WTC11 (cell line): ENCODE measurements at regions not wholly inside any gene's neighbourhood (a gene's known extent, or its start where the extent isn't known, plus 50 kb on each side); places are given as distances from the start of the nearest gene placed in this dataset.

Experiments used
- ATAC-seq: fragments of 200-7000 bp; cut with Tn5 transposase; 2 replicates; pipeline ENCODE4 v1.10.0; 2021; ENCODE audit warnings: mild to moderate bottlenecking, moderate library complexity
- CTCF ChIA-PET: fragments of 300-600 bp; sonication (Branson Sonifier 250); formaldehyde crosslinking; loops from one replicate; lab custom pipeline; 2021; ENCODE audit warnings: antibody characterized with exemption; lab: Charles Lee
- POLR2A ChIA-PET: fragments of 350-600 bp; sonication (Branson Sonifier 250); formaldehyde crosslinking; loops from one replicate; lab custom pipeline; 2021; ENCODE audit warnings: antibody characterized with exemption; lab: Charles Lee
- DNase-seq: peaks from one replicate; pipeline ENCODE4 v3.0.0; 2021; ENCODE audit warnings: low spot score
- H3K27ac Mint-ChIP-seq: 2 replicates; pipeline ENCODE4 v1.8.0; 2021; ENCODE audit warnings: mixed read lengths
- H3K27me3 Mint-ChIP-seq: 2 replicates; pipeline ENCODE4 v1.8.0; 2021; ENCODE audit warnings: low read depth, mild to moderate bottlenecking, moderate library complexity, mixed read lengths
- H3K36me3 Mint-ChIP-seq: 2 replicates; pipeline ENCODE4 v1.8.0; 2021; ENCODE audit warnings: mixed read lengths
- H3K4me1 Mint-ChIP-seq: 2 replicates; pipeline ENCODE4 v1.8.0; 2022; ENCODE audit warnings: mixed read lengths
- H3K4me3 Mint-ChIP-seq: 2 replicates; pipeline ENCODE4 v1.8.0; 2021; ENCODE audit warnings: mild to moderate bottlenecking, moderate library complexity, mixed read lengths
- H3K9me3 Mint-ChIP-seq: 2 replicates; pipeline ENCODE4 v1.8.0; 2021; ENCODE audit warnings: mixed read lengths
- AFF4 ChIP-seq: sonication (generic); formaldehyde crosslinking; IDR thresholded peaks from 2 replicates; pipeline ENCODE4 v1.8.1; 2023; ENCODE audit warnings: mild to moderate bottlenecking, missing genetic modification reagents, borderline replicate concordance
- AR ChIP-seq: fragments of 250-450 bp; sonication (Bioruptor Pico); IDR thresholded peaks from 2 replicates; pipeline ENCODE4 v1.9.0; 2021; ENCODE audit warnings: mild to moderate bottlenecking
- ATF1 ChIP-seq: sonication (generic); formaldehyde crosslinking; IDR thresholded peaks from 2 replicates; pipeline ENCODE4 v1.8.1; 2023; ENCODE audit warnings: mild to moderate bottlenecking, moderate library complexity, missing genetic modification reagents
- CBFB ChIP-seq: sonication (generic); formaldehyde crosslinking; IDR thresholded peaks from 2 replicates; pipeline ENCODE4 v1.8.1; 2022; ENCODE audit warnings: mild to moderate bottlenecking, low read depth, missing genetic modification reagents
- CREB1 ChIP-seq: sonication (generic); formaldehyde crosslinking; IDR thresholded peaks from 2 replicates; pipeline ENCODE4 v1.8.0; 2023; ENCODE audit warnings: mild to moderate bottlenecking, missing genetic modification reagents
- KAT7 ChIP-seq: sonication (generic); formaldehyde crosslinking; IDR thresholded peaks from 2 replicates; pipeline ENCODE4 v1.8.1; 2023; ENCODE audit warnings: missing genetic modification reagents, mild to moderate bottlenecking, borderline replicate concordance
- MLX ChIP-seq: sonication (generic); formaldehyde crosslinking; IDR thresholded peaks from 2 replicates; pipeline ENCODE4 v1.8.1; 2023; ENCODE audit warnings: mild to moderate bottlenecking, missing genetic modification reagents, moderate library complexity
- NR1H2 ChIP-seq: sonication (generic); formaldehyde crosslinking; IDR thresholded peaks from 2 replicates; pipeline ENCODE4 v1.9.0; 2021; ENCODE audit warnings: mild to moderate bottlenecking, moderate library complexity, missing genetic modification reagents
- OVOL2 ChIP-seq: fragments of 250-450 bp; sonication (Bioruptor Pico); IDR thresholded peaks from 2 replicates; pipeline ENCODE4 v1.9.0; 2021; ENCODE audit warnings: mild to moderate bottlenecking, borderline replicate concordance
- SMAD4 ChIP-seq: sonication (generic); formaldehyde crosslinking; IDR thresholded peaks from 2 replicates; pipeline ENCODE4 v1.8.0; 2022; ENCODE audit warnings: mild to moderate bottlenecking, missing genetic modification reagents
- SP1 ChIP-seq: sonication (generic); formaldehyde crosslinking; conservative IDR thresholded peaks from 2 replicates; pipeline ENCODE4 v1.8.1; 2022; ENCODE audit warnings: missing genetic modification reagents
- TCF7 ChIP-seq: sonication (generic); formaldehyde crosslinking; IDR thresholded peaks from 2 replicates; pipeline ENCODE4 v1.8.0; 2022; ENCODE audit warnings: mild to moderate bottlenecking, low read depth, missing genetic modification reagents, moderate library complexity
- ZNF121 ChIP-seq: sonication (generic); formaldehyde crosslinking; IDR thresholded peaks from 2 replicates; pipeline ENCODE4 v1.8.0; 2023; ENCODE audit warnings: missing genetic modification reagents
- ZNF219 ChIP-seq: sonication (generic); formaldehyde crosslinking; IDR thresholded peaks from 2 replicates; pipeline ENCODE4 v1.8.0; 2023; ENCODE audit warnings: missing genetic modification reagents, mild to moderate bottlenecking, borderline replicate concordance
- ZNF263 ChIP-seq: sonication (generic); formaldehyde crosslinking; IDR thresholded peaks from 2 replicates; pipeline ENCODE4 v1.8.1; 2022; ENCODE audit warnings: low read depth, mild to moderate bottlenecking, moderate library complexity, missing genetic modification reagents
- ZNF396 ChIP-seq: fragments of 250-450 bp; sonication (Bioruptor Pico); IDR thresholded peaks from 2 replicates; pipeline ENCODE4 v1.8.0; 2021; ENCODE audit warnings: mild to moderate bottlenecking, moderate library complexity, borderline replicate concordance
- TF ChIP-seq, protein P1 (sequence below): sonication (generic); formaldehyde crosslinking; IDR thresholded peaks from 2 replicates; pipeline ENCODE4 v1.8.0; 2022; ENCODE audit warnings: mild to moderate bottlenecking, missing genetic modification reagents
- TF ChIP-seq, protein P2 (sequence below): sonication (generic); formaldehyde crosslinking; IDR thresholded peaks from 2 replicates; pipeline ENCODE4 v1.8.1; 2023; ENCODE audit warnings: mild to moderate bottlenecking, moderate library complexity, missing genetic modification reagents
- TF ChIP-seq, protein P3 (sequence below): sonication (generic); formaldehyde crosslinking; IDR thresholded peaks from 2 replicates; pipeline ENCODE4 v1.8.0; 2022; ENCODE audit warnings: missing genetic modification reagents
- TF ChIP-seq, protein P4 (sequence below): fragments of 250-450 bp; sonication (Bioruptor Pico); IDR thresholded peaks from 2 replicates; pipeline ENCODE4 v1.9.0; 2021; ENCODE audit warnings: moderate library complexity, mild to moderate bottlenecking, inconsistent platforms, borderline replicate concordance

GRCh38 chrX:9390121-9390520, 74.7 kb upstream of the TBL1X start:
- 0 out of 2 replicates have a peak, but pooled peaks cover 6% of the 10 kb centered on the region for H3K9me3 Mint-ChIP-seq
- no peak overlapping the region for H3K4me3 Mint-ChIP-seq
- H3K4me1 Mint-ChIP-seq, result no peaks in the 10 kb centered on the region
- H3K27ac Mint-ChIP-seq, result no peak overlapping the region
- ATAC-seq (no peak), DNase-seq (no peak)
- ChIA-PET POLR2A (no interaction called here), CTCF (no interaction called here)
- no peaks in the 10 kb centered on the region for H3K36me3 Mint-ChIP-seq
- no peaks in the 10 kb centered on the region for H3K27me3 Mint-ChIP-seq
- no peak for TF ChIP-seq AFF4
- no peak for TF ChIP-seq OVOL2 (CRISPR knock-in tag)
- TF ChIP-seq, protein P1, sequence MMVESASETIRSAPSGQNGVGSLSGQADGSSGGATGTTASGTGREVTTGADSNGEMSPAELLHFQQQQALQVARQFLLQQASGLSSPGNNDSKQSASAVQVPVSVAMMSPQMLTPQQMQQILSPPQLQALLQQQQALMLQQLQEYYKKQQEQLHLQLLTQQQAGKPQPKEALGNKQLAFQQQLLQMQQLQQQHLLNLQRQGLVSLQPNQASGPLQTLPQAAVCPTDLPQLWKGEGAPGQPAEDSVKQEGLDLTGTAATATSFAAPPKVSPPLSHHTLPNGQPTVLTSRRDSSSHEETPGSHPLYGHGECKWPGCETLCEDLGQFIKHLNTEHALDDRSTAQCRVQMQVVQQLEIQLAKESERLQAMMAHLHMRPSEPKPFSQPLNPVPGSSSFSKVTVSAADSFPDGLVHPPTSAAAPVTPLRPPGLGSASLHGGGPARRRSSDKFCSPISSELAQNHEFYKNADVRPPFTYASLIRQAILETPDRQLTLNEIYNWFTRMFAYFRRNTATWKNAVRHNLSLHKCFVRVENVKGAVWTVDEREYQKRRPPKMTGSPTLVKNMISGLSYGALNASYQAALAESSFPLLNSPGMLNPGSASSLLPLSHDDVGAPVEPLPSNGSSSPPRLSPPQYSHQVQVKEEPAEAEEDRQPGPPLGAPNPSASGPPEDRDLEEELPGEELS (CRISPR knock-in tag), result no peak
- no peak for TF ChIP-seq ZNF396 (CRISPR knock-in tag)
- TF ChIP-seq NR1H2 (CRISPR knock-in tag), result no peak
- no peak for TF ChIP-seq ATF1 (CRISPR knock-in tag)
- TF ChIP-seq ZNF121 (CRISPR knock-in tag), result no peak
- no peak for TF ChIP-seq KAT7 (CRISPR knock-in tag)
- no peak for TF ChIP-seq CBFB
- TF ChIP-seq AR (CRISPR knock-in tag), result no peak
- TF ChIP-seq CREB1 (CRISPR knock-in tag), result no peak
- TF ChIP-seq ZNF219 (CRISPR knock-in tag), result no peak
- TF ChIP-seq MLX (CRISPR knock-in tag), result no peak
- no peak for TF ChIP-seq TCF7 (CRISPR knock-in tag)
- no peak for TF ChIP-seq SMAD4 (CRISPR knock-in tag)
- no peak for TF ChIP-seq ZNF263 (CRISPR knock-in tag)
- TF ChIP-seq, protein P2, sequence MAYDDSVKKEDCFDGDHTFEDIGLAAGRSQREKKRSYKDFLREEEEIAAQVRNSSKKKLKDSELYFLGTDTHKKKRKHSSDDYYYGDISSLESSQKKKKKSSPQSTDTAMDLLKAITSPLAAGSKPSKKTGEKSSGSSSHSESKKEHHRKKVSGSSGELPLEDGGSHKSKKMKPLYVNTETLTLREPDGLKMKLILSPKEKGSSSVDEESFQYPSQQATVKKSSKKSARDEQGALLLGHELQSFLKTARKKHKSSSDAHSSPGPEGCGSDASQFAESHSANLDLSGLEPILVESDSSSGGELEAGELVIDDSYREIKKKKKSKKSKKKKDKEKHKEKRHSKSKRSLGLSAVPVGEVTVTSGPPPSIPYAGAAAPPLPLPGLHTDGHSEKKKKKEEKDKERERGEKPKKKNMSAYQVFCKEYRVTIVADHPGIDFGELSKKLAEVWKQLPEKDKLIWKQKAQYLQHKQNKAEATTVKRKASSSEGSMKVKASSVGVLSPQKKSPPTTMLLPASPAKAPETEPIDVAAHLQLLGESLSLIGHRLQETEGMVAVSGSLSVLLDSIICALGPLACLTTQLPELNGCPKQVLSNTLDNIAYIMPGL (CRISPR knock-in tag), result no peak
- no peak for TF ChIP-seq SP1 (CRISPR knock-in tag)
- TF ChIP-seq, protein P3, sequence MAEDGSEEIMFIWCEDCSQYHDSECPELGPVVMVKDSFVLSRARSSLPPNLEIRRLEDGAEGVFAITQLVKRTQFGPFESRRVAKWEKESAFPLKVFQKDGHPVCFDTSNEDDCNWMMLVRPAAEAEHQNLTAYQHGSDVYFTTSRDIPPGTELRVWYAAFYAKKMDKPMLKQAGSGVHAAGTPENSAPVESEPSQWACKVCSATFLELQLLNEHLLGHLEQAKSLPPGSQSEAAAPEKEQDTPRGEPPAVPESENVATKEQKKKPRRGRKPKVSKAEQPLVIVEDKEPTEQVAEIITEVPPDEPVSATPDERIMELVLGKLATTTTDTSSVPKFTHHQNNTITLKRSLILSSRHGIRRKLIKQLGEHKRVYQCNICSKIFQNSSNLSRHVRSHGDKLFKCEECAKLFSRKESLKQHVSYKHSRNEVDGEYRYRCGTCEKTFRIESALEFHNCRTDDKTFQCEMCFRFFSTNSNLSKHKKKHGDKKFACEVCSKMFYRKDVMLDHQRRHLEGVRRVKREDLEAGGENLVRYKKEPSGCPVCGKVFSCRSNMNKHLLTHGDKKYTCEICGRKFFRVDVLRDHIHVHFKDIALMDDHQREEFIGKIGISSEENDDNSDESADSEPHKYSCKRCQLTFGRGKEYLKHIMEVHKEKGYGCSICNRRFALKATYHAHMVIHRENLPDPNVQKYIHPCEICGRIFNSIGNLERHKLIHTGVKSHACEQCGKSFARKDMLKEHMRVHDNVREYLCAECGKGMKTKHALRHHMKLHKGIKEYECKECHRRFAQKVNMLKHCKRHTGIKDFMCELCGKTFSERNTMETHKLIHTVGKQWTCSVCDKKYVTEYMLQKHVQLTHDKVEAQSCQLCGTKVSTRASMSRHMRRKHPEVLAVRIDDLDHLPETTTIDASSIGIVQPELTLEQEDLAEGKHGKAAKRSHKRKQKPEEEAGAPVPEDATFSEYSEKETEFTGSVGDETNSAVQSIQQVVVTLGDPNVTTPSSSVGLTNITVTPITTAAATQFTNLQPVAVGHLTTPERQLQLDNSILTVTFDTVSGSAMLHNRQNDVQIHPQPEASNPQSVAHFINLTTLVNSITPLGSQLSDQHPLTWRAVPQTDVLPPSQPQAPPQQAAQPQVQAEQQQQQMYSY (CRISPR knock-in tag), result no peak
- TF ChIP-seq, protein P4, sequence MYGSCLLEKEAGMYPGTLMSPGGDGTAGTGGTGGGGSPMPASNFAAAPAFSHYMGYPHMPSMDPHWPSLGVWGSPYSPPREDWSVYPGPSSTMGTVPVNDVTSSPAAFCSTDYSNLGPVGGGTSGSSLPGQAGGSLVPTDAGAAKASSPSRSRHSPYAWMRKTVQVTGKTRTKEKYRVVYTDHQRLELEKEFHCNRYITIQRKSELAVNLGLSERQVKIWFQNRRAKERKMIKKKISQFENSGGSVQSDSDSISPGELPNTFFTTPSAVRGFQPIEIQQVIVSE, result no peak
